ENCODE measurements at regions not wholly inside any gene's neighbourhood (a gene's known extent, or its start where the extent isn't known, plus 50 kb on each side); places are given as distances from the start of the nearest gene placed in this dataset.

GRCh38 chr22:34804091-34804490 lies 261.9 kb upstream of the ISX start:
- no peak overlapping the region for H3K27ac ChIP-seq
- H3K27me3 ChIP-seq, result no peaks in the 10 kb centered on the region
- peaks cover 0 to 21% (median 6%) of the 10 kb centered on the region in 4 donors for H3K4me1 ChIP-seq
- DNase-seq, result no peak
- H3K36me3 ChIP-seq, result no peaks in the 10 kb centered on the region
- no peak for TF ChIP-seq CTCF (IDR thresholded peaks at IDR 0.05)
- no peak overlapping the region for H3K4me3 ChIP-seq
- H3K9me3 ChIP-seq, result no peaks in the 10 kb centered on the region
- intact Hi-C loops (cut with DNase I; ENCODE audit: low total_unique reads), result no loop called here

GRCh38 chr22:34804604-34805003 lies 261.4 kb upstream of the ISX start:
- H3K27me3 ChIP-seq, result no peaks in the 10 kb centered on the region
- TF ChIP-seq CTCF (IDR thresholded peaks at IDR 0.05), result no peak

GRCh38 chr22:34805771-34806170 lies 260.2 kb upstream of the ISX start:
- intact Hi-C loops (cut with DNase I; ENCODE audit: low total_unique reads), result no loop called here
- Histone ChIP-seq H3K4me1 (peaks cover 0 to 7% (median under 1%) of the 10 kb centered on the region in 4 donors), H3K27me3 (no peaks in the 10 kb centered on the region), H3K4me3 (no peak overlapping the region), H3K36me3 (no peaks in the 10 kb centered on the region), H3K9me3 (no peaks in the 10 kb centered on the region), H3K27ac (no peak overlapping the region)
- no peak for TF ChIP-seq CTCF (IDR thresholded peaks at IDR 0.05)
- no peak for DNase-seq

More at GRCh38 chr22:34804604-34805003, 261.4 kb upstream of the ISX start:
- Histone ChIP-seq H3K36me3 (no peaks in the 10 kb centered on the region), H3K4me1 (peaks cover 0 to 19% (median 6%) of the 10 kb centered on the region in 4 donors), H3K4me3 (no peak overlapping the region), H3K9me3 (no peaks in the 10 kb centered on the region), H3K27ac (no peak overlapping the region)
- no peak for DNase-seq
- intact Hi-C loops (cut with DNase I; ENCODE audit: low total_unique reads), result no loop called here

- intact Hi-C loops (cut with DNase I; ENCODE audit: low total_unique reads), result no loop called here
- DNase-seq, result no peak
- Histone ChIP-seq H3K27me3 (no peaks in the 10 kb centered on the region), H3K9me3 (no peaks in the 10 kb centered on the region), H3K4me1 (peaks cover 0 to 4% (median 0%) of the 10 kb centered on the region in 4 donors), H3K27ac (no peak overlapping the region), H3K4me3 (no peak overlapping the region), H3K36me3 (no peaks in the 10 kb centered on the region)
- no peak for TF ChIP-seq CTCF (IDR thresholded peaks at IDR 0.05)
Measured at GRCh38 chr22:34808618-34809017, 257.3 kb upstream of the ISX start.

GRCh38 chr22:34812631-34813030 lies 253.3 kb upstream of the ISX start:
- Histone ChIP-seq H3K27ac (no peak overlapping the region), H3K4me1 (peaks cover 0 to 4% (median 0%) of the 10 kb centered on the region in 4 donors), H3K4me3 (no peak overlapping the region), H3K9me3 (no peaks in the 10 kb centered on the region), H3K36me3 (no peaks in the 10 kb centered on the region), H3K27me3 (no peaks in the 10 kb centered on the region)
- TF ChIP-seq CTCF (IDR thresholded peaks at IDR 0.05), result no peak
- intact Hi-C loops (cut with DNase I; ENCODE audit: low total_unique reads), result no loop called here
- DNase-seq, result no peak

Measured in tibial artery (tissue), 4 donors.